ENCODE measurements at regions not wholly inside any gene's neighbourhood (a gene's known extent, or its start where the extent isn't known, plus 50 kb on each side); places are given as distances from the start of the nearest gene placed in this dataset.
A peak's percentile ranks its signal among the peaks of the same experiment; 100 is the strongest.
"Not testable (repeated sequence)": the region's sequence is repeated elsewhere in the genome, so short reads cannot be mapped to it uniquely, and the experiment has no call there.

DNA sequence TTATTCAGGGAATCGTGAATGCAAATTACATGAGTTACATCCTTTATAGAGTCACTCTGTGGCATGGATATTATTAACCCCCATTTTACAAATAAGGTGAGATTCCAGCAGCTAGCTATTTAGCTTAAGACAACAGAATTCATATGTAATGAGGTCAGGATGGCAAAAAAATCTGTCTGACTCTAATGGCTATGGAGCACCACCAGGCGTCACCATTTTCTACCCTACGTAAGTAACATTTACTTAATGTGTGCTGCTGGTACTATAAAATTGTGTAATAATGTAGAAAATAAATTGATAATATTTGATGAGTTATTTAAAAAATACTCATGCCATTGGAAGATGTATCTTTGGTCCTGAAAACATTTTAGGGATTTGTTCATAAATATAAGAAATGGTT, 2040.1 kb upstream of the LRRTM1 start:
- no peak for DNase-seq

DNA sequence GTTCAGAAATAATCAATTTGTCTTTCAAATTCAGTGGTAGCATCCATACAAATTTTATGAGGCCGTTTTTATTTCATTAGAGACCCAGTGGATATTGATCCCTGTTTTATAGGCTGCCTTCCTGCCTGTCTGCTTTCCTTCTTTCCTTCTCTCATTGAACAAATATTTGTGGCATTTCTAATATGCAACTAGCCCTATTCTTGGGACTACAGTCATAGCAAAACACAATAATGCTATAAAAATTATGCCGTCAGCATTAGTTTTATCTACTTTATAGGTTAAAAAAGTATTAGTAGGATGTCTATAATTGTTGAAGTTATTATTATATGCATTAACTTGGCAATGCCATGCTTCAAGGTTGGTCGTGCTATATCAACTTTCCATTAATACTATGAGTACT, 2037.8 kb upstream of the LRRTM1 start:
- DNase-seq: no peak

DNA sequence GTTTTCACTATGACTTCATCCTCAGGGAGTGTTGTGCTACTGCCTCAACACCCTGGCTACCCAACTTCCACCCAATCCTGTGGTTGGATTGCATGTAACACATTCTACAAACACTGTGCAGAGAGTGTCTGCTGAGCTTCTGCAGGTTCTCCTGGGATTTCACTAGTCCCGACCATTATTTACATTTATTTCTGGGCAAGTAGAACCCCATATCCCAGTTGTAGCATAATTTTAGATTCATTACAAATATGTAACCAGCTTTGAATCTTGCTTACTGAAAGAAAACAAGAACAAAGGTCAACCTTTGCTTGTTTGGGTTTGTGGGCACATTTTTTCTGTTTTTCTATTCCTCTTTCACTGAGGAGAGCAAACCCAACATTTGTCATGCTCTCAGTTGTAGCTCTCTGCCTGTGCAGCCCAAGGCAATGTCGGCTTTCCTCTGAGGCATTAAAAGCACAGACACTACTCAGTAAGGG, 2036.1 kb upstream of the LRRTM1 start:
- no peak for DNase-seq

DNA sequence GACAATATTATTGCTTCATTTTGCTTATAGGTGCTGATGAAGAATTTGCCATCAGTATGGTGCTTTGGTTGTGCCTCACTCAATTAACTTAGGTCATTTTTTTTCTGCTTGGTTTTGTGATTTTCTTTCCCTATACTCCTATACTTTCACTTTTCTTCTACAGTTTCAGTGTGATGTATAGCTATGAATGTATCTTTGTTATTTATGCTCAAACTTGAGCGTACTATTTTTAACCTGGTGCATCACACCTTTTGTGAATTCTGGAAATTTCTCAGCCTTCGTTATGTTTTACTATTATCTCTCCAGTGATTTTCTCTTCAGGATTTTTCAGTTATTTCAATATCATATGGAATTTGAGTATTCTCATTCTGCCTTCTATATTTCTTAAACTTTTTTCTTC, 2035.3 kb upstream of the LRRTM1 start:
- DNase-seq: no peak

DNA sequence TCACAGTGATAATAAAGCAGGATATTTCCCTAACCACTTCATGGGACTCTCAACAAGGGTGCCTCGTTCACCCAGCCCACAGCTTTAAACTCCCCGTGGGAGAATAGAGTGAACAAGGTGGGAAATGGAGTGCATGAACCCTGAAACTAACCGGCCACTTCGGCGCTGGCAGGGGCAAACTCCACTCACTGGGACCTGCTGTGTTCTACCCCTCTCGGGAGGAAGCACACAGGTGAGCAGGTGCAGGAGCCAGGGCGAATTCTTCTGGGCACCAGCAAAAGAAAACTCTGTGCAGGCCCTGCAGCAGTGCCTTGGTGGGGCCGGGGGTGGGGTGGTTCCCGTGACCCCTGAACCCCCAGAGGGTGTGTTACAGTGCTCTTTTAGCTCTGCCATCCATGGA, 2029.1 kb upstream of the LRRTM1 start:
- DNase-seq: no peak

DNA sequence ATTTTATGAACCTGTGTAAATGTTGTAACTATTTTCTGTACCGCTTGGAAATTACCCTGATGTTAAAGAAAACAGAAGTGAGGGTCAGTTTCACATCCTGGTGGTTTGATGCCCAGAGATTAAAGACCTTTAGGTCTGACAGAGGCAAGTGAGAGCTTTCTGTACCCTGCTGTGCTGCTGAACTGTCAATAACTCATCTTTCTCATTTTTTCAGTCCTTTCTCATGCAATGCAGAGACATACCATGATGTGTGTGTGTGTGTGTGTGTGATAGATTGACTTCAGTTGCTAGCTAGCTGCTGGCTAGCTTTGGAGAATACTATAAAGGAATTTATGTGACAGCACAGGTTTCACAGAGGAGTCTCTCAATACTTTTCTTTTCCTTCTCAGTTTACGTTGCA, 2025.6 kb upstream of the LRRTM1 start:
- DNase-seq: no peak

DNA sequence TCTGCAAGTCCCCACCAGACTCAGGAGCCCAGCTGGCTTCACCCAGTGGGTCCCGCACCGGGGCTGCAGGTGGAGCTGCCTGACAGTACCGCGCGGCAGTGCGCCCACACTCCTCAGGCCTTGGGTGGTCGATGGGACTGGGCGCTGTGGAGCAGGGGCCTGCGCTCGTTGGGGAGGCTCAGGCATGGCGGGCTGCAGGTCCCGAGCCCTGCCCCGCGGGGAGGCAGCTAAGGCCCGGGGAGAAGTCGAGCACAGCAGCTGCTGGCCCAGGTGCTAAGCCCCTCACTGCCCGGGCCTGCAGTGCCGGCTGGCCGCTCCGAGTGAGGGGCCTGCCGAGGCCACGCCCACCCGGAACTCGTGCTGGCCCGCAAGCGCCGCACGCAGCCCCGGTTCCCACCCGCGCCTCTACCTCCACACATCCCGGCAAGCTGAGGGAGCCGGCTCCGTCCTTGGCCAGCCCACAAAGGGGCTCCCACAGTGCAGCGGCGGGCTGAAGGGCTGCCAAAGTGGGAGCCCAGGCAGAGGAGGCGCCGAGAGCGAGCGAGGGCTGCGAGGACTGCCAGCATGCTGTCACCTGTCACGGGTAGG, 2021.7 kb upstream of the LRRTM1 start:
- DNase-seq: not testable (repeated sequence)

DNA sequence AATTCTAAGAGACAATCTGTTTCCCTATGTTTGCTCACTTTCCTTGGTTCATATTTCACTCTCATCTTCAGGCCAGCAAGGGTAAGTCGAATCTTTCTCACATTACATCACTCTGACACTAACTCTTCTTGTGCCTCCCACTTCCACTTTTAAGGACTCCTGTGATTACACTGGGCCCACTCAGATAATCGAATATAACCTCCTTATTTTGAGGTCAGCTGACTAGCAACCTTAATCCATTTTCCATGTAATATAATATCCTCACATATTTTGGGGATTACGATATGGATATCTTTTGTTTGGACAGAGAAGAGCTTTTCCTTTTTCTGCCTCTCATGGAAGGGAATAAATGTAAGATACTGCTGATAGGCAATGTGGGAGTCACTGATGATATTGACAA, 2015.7 kb upstream of the LRRTM1 start:
- peak in 1 of 2 experiments; percentile 73 for DNase-seq

DNA sequence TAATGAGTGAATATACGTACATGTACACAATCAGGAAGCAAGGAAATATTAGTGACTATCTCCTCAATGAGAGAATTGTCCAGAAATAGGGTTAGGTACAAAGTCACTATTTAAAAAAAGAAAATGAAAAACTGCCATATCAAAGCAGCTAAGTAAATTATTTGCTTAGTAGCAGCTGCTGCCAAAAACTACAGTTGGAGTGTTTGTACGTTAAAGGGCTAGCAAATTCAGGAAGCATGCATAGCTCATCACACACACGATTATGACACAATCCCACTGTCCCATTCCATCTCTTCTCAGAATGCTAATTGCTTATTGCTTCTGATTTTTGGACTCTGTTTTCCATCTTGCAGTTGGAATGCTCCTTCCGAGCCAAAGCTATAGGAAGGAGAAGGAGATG, 2012.5 kb upstream of the LRRTM1 start:
- DNase-seq: no peak

DNA sequence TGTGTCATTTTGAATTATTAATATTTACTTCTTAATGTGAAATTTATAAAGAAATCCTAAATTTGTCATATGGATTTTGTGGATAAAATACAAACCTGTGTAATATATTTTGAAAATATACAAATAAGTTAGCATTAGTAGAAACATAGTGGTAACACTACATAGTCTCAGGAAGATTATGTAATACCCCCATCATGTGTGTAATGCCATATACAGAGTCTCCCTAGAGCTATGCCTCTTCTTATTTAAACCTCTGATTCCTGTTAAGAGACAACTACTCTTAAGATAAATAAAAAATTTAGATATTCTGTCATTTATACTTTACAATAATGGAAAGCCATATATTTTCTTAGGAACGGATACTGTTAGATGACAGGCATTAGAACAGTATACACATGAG, 2012.0 kb upstream of the LRRTM1 start:
- DNase-seq: no peak

DNA sequence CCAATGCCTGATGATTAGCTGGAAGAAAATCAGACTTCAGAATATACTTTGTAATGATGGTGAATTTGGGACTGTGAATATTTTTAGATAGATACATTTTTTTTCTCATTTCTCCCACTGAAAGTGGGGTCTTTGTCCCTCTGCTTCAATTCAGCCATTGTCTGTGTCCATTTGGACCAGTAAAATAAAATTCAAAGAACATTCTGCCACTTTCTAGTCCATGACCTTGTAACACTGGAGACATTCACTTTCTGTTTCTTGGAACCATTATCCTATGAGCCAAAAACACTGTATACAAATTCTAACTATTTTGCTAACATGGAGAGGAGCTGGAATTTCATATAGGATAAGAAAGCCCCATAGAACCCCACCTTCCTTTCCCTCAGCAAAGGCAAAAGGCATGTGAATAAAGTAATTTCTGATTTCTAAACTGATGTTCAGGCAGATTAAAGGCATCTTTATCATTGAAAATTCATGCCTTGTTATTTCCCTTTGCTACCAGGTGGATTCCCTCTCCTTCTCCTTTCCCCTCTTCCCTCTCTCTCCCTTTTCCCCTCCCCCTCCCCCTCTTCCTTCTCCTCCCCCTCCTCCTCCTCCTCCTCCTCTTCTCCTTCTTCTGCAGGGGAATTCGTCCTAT, 2010.4 kb upstream of the LRRTM1 start:
- DNase-seq: no peak

DNA sequence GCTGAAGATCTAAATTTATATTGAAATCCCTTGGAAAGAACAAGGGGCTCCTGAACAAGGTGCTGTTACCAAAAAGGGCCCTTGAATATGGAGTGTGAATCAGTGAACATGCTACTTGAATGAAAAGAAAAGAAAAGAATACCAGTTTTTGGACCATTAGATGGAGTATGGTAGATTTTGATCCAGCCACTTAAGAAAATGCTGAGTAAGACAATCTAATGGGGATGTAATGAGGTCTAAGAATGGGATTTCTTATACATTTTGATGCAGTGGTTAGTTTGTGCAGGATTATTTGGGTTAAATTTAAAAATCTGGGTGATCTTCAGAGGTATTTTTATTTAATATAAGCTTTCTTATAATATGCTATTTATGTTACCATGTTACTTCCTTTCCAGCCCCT, 2003.0 kb upstream of the LRRTM1 start:
- DNase-seq: no peak

DNA sequence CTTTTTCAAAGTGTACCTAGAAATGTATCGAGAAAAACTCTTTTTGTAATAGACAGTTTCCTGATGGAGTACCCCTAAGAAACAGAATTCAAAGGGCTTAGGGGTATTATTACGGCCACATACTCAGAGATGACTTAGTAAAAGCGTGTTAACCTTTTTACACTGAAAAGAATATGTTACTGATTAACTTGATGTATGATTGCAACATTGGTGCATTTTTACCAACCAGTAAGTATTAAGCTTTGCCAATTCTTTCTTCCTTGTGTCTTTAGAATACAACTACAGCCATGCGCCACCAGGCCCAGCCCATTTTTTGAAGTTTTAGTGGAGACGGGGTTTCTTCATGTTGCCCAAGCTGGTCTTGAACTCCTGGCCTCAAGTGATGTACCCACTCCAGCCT, 1997.0 kb upstream of the LRRTM1 start:
- no peak for DNase-seq

DNA sequence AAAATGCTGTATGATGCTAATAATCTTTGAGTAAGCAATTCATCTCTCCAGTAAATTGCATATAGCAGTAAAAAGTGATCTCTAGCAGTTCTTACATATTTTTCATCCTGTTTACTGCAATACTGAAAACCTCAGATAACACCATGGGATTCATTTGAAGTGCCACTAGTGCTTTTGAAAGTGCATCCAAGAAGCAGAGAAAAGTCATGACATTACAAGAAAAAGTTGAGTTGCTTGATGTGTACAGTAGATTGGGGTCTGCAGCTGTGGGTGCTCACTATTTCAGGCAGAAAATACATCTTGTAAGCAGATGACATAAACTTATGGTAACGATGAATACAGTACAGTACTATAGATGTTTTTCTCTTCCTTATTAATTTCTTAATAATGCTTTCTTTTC, 1984.9 kb upstream of the LRRTM1 start:
- DNase-seq: no peak

DNA sequence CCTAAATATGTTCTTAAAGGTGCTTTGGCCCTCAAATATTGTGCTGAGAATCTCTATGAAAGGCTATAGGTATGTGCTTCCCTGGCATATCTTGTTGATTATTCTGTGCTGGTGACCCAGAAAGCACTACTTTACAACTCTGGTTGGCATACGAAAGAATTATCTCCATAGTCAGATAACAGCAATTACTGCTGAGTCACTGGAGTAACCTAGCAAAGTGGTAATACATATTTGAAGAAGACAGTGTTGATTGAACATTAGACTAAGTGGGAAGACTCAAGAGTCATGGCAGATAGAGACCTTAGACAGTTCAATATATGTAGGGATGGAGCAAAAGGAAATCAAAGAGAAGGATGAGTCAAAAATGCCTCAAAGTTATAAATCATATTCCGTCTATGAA, 1978.5 kb upstream of the LRRTM1 start:
- no peak for DNase-seq

DNA sequence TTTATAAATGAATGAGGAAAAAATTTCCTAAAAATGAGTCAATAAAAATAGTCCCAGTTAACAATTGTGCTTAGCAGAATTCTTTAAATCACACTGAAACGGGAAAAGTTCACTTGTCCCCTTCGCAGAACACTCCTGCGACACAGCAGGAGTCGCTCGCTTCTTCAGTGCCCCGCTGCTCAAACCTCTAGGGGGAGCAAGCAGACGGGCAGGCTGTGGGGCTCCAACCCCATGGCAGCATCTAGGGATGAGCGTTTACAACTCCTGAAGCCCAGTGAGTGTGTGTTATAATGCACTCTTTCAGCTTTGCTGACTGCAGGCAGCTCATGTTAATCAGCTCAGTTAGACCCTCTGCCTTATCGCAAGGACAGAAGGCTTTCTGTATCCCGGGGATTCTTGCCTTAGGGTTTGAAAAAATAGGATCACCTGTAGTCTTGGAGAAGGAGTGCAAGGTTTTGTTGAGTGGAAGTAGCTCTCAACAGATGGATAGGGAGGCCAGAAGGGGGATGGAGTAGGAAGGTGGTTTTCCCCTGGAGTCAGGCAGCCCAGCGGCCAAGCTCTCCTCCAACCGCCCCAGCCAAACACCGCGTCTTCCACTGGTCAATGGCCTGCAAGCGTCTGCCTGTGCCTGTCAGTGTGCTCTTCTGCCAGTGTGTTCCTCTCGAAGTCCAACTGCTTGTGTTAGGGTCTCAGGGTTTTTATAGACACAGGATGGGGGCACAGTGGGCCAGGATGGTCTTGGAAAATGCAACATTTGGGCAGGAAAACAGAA, 1977.7 kb upstream of the LRRTM1 start:
- DNase-seq: no peak

DNA sequence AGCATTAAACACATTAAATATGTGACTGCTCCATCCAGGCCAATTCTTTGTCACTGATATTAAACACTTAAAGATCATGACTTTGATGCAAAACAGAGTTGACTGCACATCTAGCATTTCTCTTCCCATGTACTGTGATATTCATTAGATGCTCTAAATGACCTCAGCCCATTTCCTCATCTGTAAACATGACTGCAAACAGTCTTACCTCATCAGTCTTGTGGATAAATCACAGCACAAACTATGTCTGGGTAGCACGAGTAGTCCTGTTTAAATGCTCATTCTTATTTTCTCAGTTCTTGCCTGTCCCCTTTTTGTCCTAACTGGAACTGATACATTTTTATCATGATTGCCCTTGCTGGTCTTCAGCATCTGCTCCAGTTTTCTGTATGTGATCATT, 1974.8 kb upstream of the LRRTM1 start:
- no peak for DNase-seq

DNA sequence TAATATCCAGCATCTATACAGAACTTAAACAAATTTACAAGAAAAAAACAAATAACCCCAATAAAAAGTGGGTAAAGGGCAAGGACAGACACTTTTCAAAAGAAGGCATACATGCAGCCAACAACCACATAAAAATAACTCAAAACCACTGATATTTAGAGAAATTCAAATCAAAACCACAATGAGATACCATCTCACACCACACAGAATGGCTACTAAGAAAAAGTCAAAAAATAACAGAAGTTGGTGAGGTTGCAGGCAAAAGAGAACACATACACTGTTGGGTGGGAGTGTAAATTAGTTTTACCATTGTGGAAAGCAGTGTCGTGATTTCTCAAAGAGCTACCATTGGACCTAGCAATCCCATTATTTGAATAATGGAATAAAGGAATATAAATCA, 1973.9 kb upstream of the LRRTM1 start:
- DNase-seq: no peak

DNA sequence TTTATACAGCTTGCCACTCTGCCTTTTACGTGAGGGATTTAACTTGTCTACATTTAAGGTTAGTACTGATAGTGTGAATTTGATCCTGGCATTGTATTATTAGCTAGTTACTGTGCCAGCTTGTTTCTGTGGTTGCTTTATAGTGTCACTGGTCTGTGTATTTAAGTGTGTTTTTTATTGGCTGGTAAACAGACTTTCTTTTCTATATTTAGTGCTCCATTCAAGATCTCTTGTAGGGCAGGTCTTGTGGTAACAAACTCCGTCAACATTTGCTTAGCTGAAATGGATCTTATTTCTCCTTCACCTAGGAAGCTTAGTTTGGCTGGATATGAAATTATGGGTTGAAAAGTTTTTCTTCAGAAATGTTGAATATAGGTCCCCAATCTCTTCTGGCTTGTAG, 1971.0 kb upstream of the LRRTM1 start:
- no peak for DNase-seq

DNA sequence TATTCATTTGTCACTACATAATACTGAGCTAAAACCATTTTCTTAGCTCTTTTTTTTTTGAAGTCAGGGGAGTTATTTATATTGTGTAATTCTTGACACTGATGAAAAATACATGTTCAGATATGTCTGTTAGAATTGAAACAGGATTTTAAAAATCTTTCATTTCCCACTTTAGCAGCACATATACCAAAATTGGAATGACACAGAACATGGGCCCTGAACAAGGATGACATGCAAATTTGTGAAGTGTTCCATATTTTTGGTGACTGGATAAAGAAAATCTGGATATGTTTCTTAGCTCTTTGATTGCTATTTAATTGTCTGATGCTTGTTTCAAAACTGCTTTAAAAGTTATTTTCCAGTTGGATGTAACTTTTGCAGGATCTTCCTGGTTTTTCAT, 1963.9 kb upstream of the LRRTM1 start:
- no peak for DNase-seq

DNA sequence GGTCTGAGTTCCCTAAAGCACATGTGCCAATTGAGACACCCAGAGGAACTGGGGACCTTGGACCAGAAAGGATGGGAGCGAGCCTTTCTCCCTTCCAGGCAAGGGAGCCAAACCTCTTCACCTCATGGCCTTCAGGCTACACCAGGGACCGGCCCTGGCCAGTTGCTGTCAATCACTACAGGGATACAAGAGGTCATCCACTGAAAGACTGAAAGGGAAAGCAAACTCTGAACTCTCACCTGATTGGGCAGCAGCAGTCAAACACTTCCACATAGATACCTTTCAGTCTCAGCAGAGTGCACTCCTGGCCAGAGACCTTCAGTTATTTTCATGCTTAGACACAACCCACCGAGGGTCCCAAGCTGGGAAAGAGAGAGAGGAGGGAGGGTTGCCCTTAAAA, 1956.0 kb upstream of the LRRTM1 start:
- DNase-seq: no peak

DNA sequence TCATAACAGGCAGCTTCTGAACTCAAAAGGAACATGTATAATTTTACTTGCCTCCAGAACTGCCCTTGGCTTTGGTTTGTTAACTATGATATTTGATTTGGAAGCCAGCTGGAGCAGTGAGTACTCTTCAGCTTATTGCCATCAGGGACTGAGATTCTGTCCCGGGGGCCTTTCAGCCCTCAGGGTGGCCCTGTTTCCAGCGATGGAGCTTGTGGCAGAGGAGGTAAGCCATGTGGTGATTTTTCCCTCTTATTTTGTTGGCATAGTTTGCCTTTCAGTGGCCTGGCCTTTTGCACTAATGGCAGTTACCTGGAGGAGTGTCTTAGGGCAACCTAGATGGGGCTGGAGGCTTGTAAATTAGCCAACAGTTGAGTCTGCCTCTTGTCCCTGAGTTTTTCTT, 1955.0 kb upstream of the LRRTM1 start:
- peak in 1 of 2 experiments; percentile 20 for DNase-seq

DNA sequence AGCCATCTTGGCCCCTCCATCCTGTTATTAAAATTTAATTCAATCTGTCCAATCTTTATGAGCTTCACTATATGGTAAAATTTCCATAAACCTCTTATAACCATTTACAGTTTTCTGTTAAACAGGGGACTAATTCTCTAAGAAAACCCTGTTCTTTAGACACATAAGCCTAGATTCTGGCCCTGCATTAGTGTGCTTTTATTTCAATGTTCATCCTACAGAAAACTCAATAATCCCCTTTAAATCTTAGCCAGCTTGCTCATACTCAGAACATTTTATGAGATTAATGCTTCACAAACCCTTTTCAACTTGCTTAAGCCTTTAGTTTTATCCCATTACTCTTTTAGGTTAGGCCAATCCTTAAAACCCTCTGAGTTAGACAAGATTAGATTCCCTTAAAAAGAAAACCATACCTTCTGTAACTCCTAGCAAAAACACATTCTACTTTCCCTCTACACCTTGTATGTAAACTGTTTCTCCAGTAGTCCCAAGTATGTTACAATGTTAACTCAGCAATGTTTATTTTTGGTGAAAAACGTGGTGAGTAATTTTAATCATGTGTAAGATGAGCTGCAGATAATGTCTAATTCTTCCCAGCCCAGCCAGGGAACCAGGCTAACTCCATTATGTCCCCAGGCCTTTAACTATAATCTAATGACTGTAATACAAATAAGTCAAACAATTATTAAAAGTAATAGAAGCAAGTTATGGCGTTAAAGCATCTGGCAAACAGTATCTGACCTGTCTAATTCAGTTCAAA, 1953.4 kb upstream of the LRRTM1 start:
- peak; percentile 3 to 69 for DNase-seq

All from NCI-H524 (cell line).